K562 (cell line): ENCODE measurements at regions not wholly inside any gene's neighbourhood (a gene's known extent, or its start where the extent isn't known, plus 50 kb on each side); places are given as distances from the start of the nearest gene placed in this dataset.

Source experiments
- ATAC-seq: fragments of 200-7000 bp; cut with Tn5 transposase; 3 replicates; pipeline ENCODE4 v1.9.1; 2020; ENCODE audit warnings: moderate library complexity
- BruUV-seq: library from RNA; stranded (reverse); fragments of 400-500 nt; replicated peaks from 2 replicates; lab custom pipeline; 2021; lab: Mats Ljungman, UMichigan
- CTCF ChIA-PET: fragments of 300-600 bp; formaldehyde crosslinking; extraction: SDS; loops from one replicate; lab custom pipeline; 2021; ENCODE audit warnings: low intra/inter-chr PET ratio; lab: Yijun Ruan, JAX
- POLR2A ChIA-PET: fragments of 300-600, 350-650 bp; sonication (Branson Sonifier 250); formaldehyde crosslinking; extraction: SDS; loops from one replicate; lab custom pipeline; 2021; ENCODE audit warnings: antibody characterized with exemption, inconsistent platforms; lab: Yijun Ruan, JAX
- DNase-seq, 4 experiments: peaks; one replicate each; pipeline versions ENCODE4 v3.0.0 to v3.0.0-alpha.2; 2011 to 2018; ENCODE audit warnings: low spot score in 3 of 4, mixed read lengths in 3 of 4; ENCODE audit errors: extremely low read depth in 1 of 4
- FAIRE-seq: peaks from 2 replicates; lab custom pipeline; 2011; peaks lifted over from hg19 to GRCh38; lab: Jason Lieb, UNC
- H2AFZ ChIP-seq: 2 replicates; pipeline ENCODE4 v1.6.0; 2011; ENCODE audit warnings: low read depth, low read length, control low read depth, inconsistent platforms
- H3K27ac ChIP-seq: fragments of 200-600 bp; 3 replicates; pipeline ENCODE4 v1.8.0; 2011; ENCODE audit warnings: low read depth, mild to moderate bottlenecking, control low read depth, inconsistent platforms, low read length, moderate library complexity, mixed read lengths; ENCODE audit errors: extremely low read depth
- H3K27me3 ChIP-seq, 2 experiments: fragments of 300-600 bp in 1 of 2; 2 replicates in 1 of 2; 3 replicates in 1 of 2; pipeline versions ENCODE4 v1.6.0 to v1.8.0; 2011; ENCODE audit warnings: inconsistent platforms in 2 of 2, low read length in 2 of 2, mild to moderate bottlenecking in 1 of 2, mixed read lengths in 1 of 2, moderate library complexity in 1 of 2; ENCODE audit not compliant: control insufficient read depth in 2 of 2, insufficient read depth in 2 of 2
- H3K36me3 ChIP-seq: fragments of 300-600 bp; 3 replicates; pipeline ENCODE4 v1.8.0; 2011; ENCODE audit warnings: mild to moderate bottlenecking, low read length, inconsistent platforms; ENCODE audit not compliant: control insufficient read depth, insufficient read depth
- H3K4me1 ChIP-seq, 2 experiments: fragments of 200-600 bp in 1 of 2; replicated peaks in 1 of 2; 2 replicates in 1 of 2; 3 replicates in 1 of 2; pipeline versions ENCODE4 v1.5.1 to v1.8.0; 2011; ENCODE audit warnings: inconsistent platforms in 2 of 2, low read length in 2 of 2, mild to moderate bottlenecking in 1 of 2, mixed read lengths in 1 of 2, moderate library complexity in 1 of 2; ENCODE audit not compliant: control insufficient read depth in 2 of 2, insufficient read depth in 2 of 2
- H3K4me2 ChIP-seq: 2 replicates; pipeline ENCODE4 v1.6.1; 2011; ENCODE audit warnings: low read length, control low read depth, inconsistent platforms, mixed read lengths; ENCODE audit not compliant: insufficient read depth
- H3K4me3 ChIP-seq: fragments of 200-600 bp; sonication (generic), shearing (Covaris generic); 2 replicates; pipeline ENCODE4 v1.5.1; 2016; ENCODE audit warnings: control low read depth, inconsistent platforms
- H3K79me2 ChIP-seq: fragments of 200-600 bp; 3 replicates; pipeline ENCODE4 v1.8.0; 2011; ENCODE audit warnings: low read length, inconsistent platforms; ENCODE audit not compliant: control insufficient read depth, insufficient read depth
- H3K9ac ChIP-seq, 2 experiments: 2 replicates each; pipeline versions ENCODE4 v1.6.0 to v1.6.1; 2011; ENCODE audit warnings: low read depth in 2 of 2, low read length in 2 of 2, control low read depth in 1 of 2, inconsistent platforms in 1 of 2, mild to moderate bottlenecking in 1 of 2, mixed read lengths in 1 of 2; ENCODE audit not compliant: insufficient read depth in 1 of 2
- H3K9me1 ChIP-seq: one replicate; pipeline ENCODE4 v1.6.0; 2011; ENCODE audit warnings: inconsistent platforms, mild to moderate bottlenecking, low read length, moderate library complexity; ENCODE audit not compliant: control insufficient read depth, insufficient read depth
- H3K9me3 ChIP-seq: replicated peaks from 2 replicates; pipeline ENCODE4 v1.5.1; 2011; ENCODE audit warnings: low read depth, low read length, inconsistent platforms; ENCODE audit not compliant: control insufficient read depth, insufficient read depth
- H4K20me1 ChIP-seq: replicated peaks from 2 replicates; pipeline ENCODE4 v1.6.1; 2011; ENCODE audit warnings: low read length, inconsistent platforms, mixed read lengths; ENCODE audit not compliant: control insufficient read depth, insufficient read depth
- ARID1B ChIP-seq: fragments of 450-650 bp; IDR thresholded peaks from 2 replicates; pipeline ENCODE4 v1.6.1; 2016; ENCODE audit warnings: antibody characterized with exemption, mild to moderate bottlenecking, inconsistent platforms
- BRF1 ChIP-seq: IDR thresholded peaks from 3 replicates; pipeline ENCODE4 v1.6.1; 2011; ENCODE audit warnings: borderline replicate concordance, mild to moderate bottlenecking; ENCODE audit not compliant: insufficient read length; ENCODE audit errors: extremely low read depth
- HDAC8 ChIP-seq: fragments of 450-650 bp; IDR thresholded peaks from 2 replicates; pipeline ENCODE4 v1.6.1; 2016; ENCODE audit warnings: mild to moderate bottlenecking, missing genetic modification characterization, moderate library complexity, missing compliant biosample characterization
- NR2C1 ChIP-seq, 2 experiments: fragments of 450-650 bp; IDR thresholded peaks; 2 replicates each; pipeline ENCODE4 v1.6.1; 2017; ENCODE audit warnings: mild to moderate bottlenecking in 2 of 2, antibody characterized with exemption in 1 of 2, inconsistent platforms in 1 of 2, missing compliant biosample characterization in 1 of 2, missing genetic modification characterization in 1 of 2
- NUFIP1 ChIP-seq: fragments of 450-650 bp; IDR thresholded peaks from 2 replicates; pipeline ENCODE4 v1.6.1; 2018; ENCODE audit not compliant: partially characterized antibody
- PHF8 ChIP-seq: fragments of 200-600 bp; sonication (generic); IDR thresholded peaks from 2 replicates; pipeline ENCODE4 v1.6.1; 2012; ENCODE audit warnings: mixed run types, mild to moderate bottlenecking, inconsistent platforms, low read length, moderate library complexity, borderline replicate concordance
- PTBP1 ChIP-seq: fragments of 200-400 bp; formaldehyde crosslinking; IDR thresholded peaks from 2 replicates; pipeline ENCODE4 v1.6.1; 2017; ENCODE audit warnings: low read depth, low read length
- ZNF23 ChIP-seq: fragments of 250-450 bp; sonication (Bioruptor Pico); IDR thresholded peaks from 2 replicates; pipeline ENCODE4 v1.4.0; 2020; ENCODE audit warnings: mild to moderate bottlenecking
- WGBS: fragments of 100-300 bp; shearing (Covaris generic); methylation state at CpG from one replicate; pipeline ENCODE4 v1.1.6; 2016; ENCODE audit warnings: low coverage, mixed read lengths; ENCODE audit not compliant: insufficient coverage; ENCODE audit errors: missing lambda C conversion rate; 5-methylcytosine and 5-hydroxymethylcytosine counted together
- in situ Hi-C: fragments of 300-500 bp; cut with MboI; formaldehyde crosslinking; loops from 4 replicates; pipeline ENCODE4 v1.15.0; 2018; ENCODE audit warnings: inconsistent platforms, mixed read lengths
- intact Hi-C: fragments of 100-400 bp; cut with micrococcal nuclease; formaldehyde crosslinking; loops from 2 replicates; pipeline ENCODE4 v1.14.2; 2022

- FAIRE-seq (no peak), ATAC-seq (no peak), DNase-seq (no peak)
- Histone ChIP-seq H3K4me2 (no peak overlapping the region), H2AFZ (no peak overlapping the region), H3K9me3 (no peaks in the 10 kb centered on the region), H4K20me1 (no peaks in the 10 kb centered on the region), H3K27ac (no peak overlapping the region), H3K36me3 (no peaks in the 10 kb centered on the region), H3K9me1 (no peaks in the 10 kb centered on the region), H3K9ac (no peak overlapping the region), H3K79me2 (no peaks in the 10 kb centered on the region), H3K4me1 (no peaks in the 10 kb centered on the region), H3K4me3 (no peak overlapping the region), H3K27me3 (no peaks in the 10 kb centered on the region)
- BruUV-seq, result no TSS peak
- in situ Hi-C loops (no loop called here), intact Hi-C loops (no loop called here)
- CTCF ChIA-PET, result no interaction called here
- no peak for TF ChIP-seq NR2C1 (IDR thresholded peaks at IDR 0.05)
- no peak for TF ChIP-seq NR2C1 (tag; IDR thresholded peaks at IDR 0.05)
- TF ChIP-seq ZNF23 (CRISPR knock-in tag), result no peak
- TF ChIP-seq HDAC8 (tag), result no peak
- no peak for TF ChIP-seq BRF1
- TF ChIP-seq NUFIP1, result no peak
- TF ChIP-seq PHF8, result no peak
- TF ChIP-seq PTBP1, result no peak
- no peak for TF ChIP-seq ARID1B
- WGBS, result 0% methylated on average over 4 of the region's 4 CpGs
- POLR2A ChIA-PET, result no interaction called here
Measured at GRCh38 chr13:109323338-109323737, 463.0 kb downstream of the IRS2 start.
